ENCODE measurements at regions not wholly inside any gene's neighbourhood (a gene's known extent, or its start where the extent isn't known, plus 50 kb on each side); places are given as distances from the start of the nearest gene placed in this dataset.
"Not testable (repeated sequence)": the region's sequence is repeated elsewhere in the genome, so short reads cannot be mapped to it uniquely, and the experiment has no call there.

DNA sequence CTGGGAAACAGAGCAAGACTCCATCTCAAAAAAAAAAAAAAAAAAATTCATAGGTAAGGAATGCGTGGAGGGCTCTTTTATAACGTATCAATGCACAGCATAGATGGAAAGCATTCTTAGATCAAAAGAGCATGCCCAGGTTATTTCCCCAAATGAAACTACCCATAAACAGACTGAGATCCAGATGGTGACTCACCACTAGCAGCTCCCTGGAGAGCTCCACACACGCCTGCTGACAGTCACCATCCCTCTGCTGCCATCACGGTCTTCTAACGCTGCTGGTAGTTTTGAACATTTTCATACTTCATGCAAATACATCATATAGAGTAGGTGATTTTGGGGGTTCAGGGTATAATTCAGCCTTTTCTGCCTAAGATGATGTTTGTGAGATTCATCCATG, 136.9 kb downstream of the ASMT start:
- Histone ChIP-seq H3K36me3 (no peaks in the 10 kb centered on the region), H3K4me3 (no peak overlapping the region), H3K9me3 (peaks cover 0 to 22% (median 0%) of the 10 kb centered on the region in 11 donors), H3K27ac (no peak overlapping the region), H3K27me3 (peaks cover 0 to 9% (median 0%) of the 10 kb centered on the region in 7 donors), H3K4me1 (no peaks in the 10 kb centered on the region)
- TF ChIP-seq, protein P1, sequence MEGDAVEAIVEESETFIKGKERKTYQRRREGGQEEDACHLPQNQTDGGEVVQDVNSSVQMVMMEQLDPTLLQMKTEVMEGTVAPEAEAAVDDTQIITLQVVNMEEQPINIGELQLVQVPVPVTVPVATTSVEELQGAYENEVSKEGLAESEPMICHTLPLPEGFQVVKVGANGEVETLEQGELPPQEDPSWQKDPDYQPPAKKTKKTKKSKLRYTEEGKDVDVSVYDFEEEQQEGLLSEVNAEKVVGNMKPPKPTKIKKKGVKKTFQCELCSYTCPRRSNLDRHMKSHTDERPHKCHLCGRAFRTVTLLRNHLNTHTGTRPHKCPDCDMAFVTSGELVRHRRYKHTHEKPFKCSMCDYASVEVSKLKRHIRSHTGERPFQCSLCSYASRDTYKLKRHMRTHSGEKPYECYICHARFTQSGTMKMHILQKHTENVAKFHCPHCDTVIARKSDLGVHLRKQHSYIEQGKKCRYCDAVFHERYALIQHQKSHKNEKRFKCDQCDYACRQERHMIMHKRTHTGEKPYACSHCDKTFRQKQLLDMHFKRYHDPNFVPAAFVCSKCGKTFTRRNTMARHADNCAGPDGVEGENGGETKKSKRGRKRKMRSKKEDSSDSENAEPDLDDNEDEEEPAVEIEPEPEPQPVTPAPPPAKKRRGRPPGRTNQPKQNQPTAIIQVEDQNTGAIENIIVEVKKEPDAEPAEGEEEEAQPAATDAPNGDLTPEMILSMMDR (IDR thresholded peaks at IDR 0.05), result no peak
- WGBS, 2 donors, result 77 to 83% methylated on average over 5 of the region's 5 CpGs
- DNase-seq (no peak), ATAC-seq (no peak)
- intact Hi-C loops (cut with DNase I), result no loop called here

DNA sequence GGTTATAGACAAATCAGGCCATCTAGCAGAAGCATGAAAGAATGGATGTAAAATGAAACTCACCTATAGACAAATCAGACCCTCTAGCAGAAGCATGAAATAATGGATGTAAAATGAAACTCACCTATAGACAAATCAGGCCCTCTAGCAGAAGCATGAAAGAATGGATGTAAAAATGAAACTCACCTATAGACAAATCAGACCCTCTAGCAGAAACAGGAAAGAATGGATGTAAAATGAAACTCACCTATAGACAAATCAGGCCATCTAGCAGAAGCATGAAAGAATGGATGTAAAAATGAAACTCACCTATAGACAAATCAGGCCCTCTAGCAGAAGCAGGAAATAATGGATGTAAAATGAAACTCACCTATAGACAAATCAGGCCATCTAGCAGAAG, 137.9 kb downstream of the ASMT start:
- ATAC-seq; H3K36me3 ChIP-seq; H3K27ac ChIP-seq; H3K27me3 ChIP-seq; H3K4me3 ChIP-seq; H3K4me1 ChIP-seq; DNase-seq; intact Hi-C loops (cut with DNase I): not testable (repeated sequence)
- peaks cover 0 to 32% (median 0%) of the 10 kb centered on the region in 11 donors for H3K9me3 ChIP-seq

DNA sequence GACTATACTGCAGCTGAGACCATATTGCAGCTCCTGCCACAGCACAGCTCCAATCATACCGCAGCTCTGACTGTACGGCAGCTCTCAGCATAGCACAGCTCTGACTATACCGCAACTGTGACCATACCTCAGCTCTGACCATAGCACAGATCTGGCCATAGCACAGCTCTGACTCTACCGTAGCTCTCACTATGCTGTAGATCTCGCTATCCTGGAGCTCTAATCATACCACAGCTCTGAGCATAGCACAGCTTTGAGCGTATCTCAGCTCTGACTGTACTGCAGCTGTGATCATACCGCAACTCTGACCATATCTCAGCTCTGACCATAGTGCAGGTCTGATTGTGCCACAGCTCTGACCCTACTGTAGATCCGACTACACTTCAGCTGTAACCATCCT, 139.2 kb downstream of the ASMT start:
- Histone ChIP-seq H3K36me3 (no peaks in the 10 kb centered on the region), H3K27me3 (peaks cover 0 to 7% (median 0%) of the 10 kb centered on the region in 7 donors), H3K4me3 (no peak overlapping the region), H3K4me1 (no peaks in the 10 kb centered on the region), H3K27ac (no peak overlapping the region), H3K9me3 (peaks cover 0 to 45% (median 0%) of the 10 kb centered on the region in 11 donors)
- ATAC-seq (no peak), DNase-seq (no peak)
- 85 to 86% methylated on average over 8 of the region's 8 CpGs for WGBS, 2 donors
- intact Hi-C loops (cut with DNase I), result no loop called here
- TF ChIP-seq, protein P1 (IDR thresholded peaks at IDR 0.05), result no peak

DNA sequence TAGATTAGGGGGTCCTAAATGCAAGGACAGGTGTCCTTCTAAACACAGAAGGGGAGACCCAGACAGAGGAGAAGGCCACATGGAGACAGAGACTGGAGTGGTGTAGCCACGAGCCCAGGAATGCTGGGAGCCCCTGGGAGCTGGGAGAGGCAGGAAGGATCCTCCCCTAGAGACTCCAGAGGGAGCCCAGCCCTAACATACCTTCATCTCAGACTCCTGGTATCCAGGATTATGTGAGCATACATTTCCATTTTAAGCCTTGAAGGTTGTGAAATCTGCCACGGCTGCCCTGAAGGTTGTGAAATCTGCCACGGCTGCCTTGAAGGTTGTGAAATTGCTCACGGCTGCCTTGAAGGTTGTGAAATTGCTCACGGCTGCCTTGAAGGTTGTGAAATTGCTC, 148.4 kb downstream of the ASMT start:
- no peaks in the 10 kb centered on the region for H3K4me1 ChIP-seq
- intact Hi-C loops (cut with DNase I), result no loop called here
- TF ChIP-seq, protein P1 (IDR thresholded peaks at IDR 0.05), result no peak
- no peak for DNase-seq
- no peak overlapping the region for H3K27ac ChIP-seq
- WGBS, 2 donors, result 74 to 76% methylated on average over 4 to 5 of the region's 5 CpGs
- H3K27me3 ChIP-seq, result no peaks in the 10 kb centered on the region
- peaks cover 0 to 77% (median 0%) of the 10 kb centered on the region in 11 donors for H3K9me3 ChIP-seq
- H3K36me3 ChIP-seq, result no peaks in the 10 kb centered on the region
- ATAC-seq, result no peak
- H3K4me3 ChIP-seq, result no peak overlapping the region

DNA sequence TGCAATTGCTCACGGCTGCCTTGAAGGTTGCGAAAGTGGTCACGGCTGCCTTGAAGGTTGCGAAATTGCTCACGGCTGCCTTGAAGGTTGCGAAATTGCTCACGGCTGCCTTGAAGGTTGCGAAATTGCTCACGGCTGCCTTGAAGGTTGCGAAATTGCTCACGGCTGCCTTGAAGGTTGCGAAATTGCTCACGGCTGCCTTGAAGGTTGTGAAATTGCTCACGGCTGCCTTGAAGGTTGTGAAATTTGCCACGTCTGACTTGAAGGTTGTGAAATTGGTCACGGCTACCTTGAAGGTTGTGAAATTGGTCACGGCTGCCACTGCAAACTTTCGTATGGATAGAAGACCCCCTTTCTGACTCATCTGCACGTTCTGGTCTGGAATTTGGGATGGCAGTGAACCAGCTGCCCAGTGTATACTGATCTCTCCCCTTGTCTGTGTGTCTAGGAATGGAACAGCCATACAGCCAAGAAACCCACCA, 150.1 kb downstream of the ASMT start:
- H3K4me1 ChIP-seq; DNase-seq; H3K27ac ChIP-seq; intact Hi-C loops (cut with DNase I); H3K36me3 ChIP-seq; H3K4me3 ChIP-seq; ATAC-seq; H3K27me3 ChIP-seq: not testable (repeated sequence)
- peaks cover 0 to 75% (median 0%) of the 10 kb centered on the region in 11 donors for H3K9me3 ChIP-seq
- 67 to 74% methylated on average over 17 to 18 of the region's 19 CpGs for WGBS, 2 donors
